GM19240 (cell line): ENCODE measurements at regions not wholly inside any gene's neighbourhood (a gene's known extent, or its start where the extent isn't known, plus 50 kb on each side); places are given as distances from the start of the nearest gene placed in this dataset.
"Not testable (repeated sequence)": the region's sequence is repeated elsewhere in the genome, so short reads cannot be mapped to it uniquely, and the experiment has no call there.

Experiments used
- DNase-seq: peaks from one replicate; pipeline ENCODE4 v3.0.0; 2011; ENCODE audit warnings: low spot score; ENCODE audit not compliant: insufficient read length

GRCh38 chr4:107468812-107469211 is 251.2 kb downstream of the PAPSS1 start:
- DNase-seq: no peak

- no peak for DNase-seq
Observed at GRCh38 chr4:107468156-107468555, 251.9 kb downstream of the PAPSS1 start.

- no peak for DNase-seq
Observed at GRCh38 chr4:107467461-107467860, 252.6 kb downstream of the PAPSS1 start.

- no peak for DNase-seq
Observed at GRCh38 chr4:107458194-107458593, 261.8 kb downstream of the PAPSS1 start.

- no peak for DNase-seq
Observed at GRCh38 chr4:107453987-107454386, 266.0 kb downstream of the PAPSS1 start.

- no peak for DNase-seq
Observed at GRCh38 chr4:107452717-107453630, 267.1 kb downstream of the PAPSS1 start.

- no peak for DNase-seq
Observed at GRCh38 chr4:107449611-107450369, 270.2 kb downstream of the PAPSS1 start.

- no peak for DNase-seq
Observed at GRCh38 chr4:107442538-107443111, 277.4 kb downstream of the PAPSS1 start.

GRCh38 chr4:107439401-107439800 is 280.6 kb downstream of the PAPSS1 start:
- no peak for DNase-seq

GRCh38 chr4:107436471-107436870 is 283.6 kb downstream of the PAPSS1 start:
- DNase-seq: not testable (repeated sequence)

- DNase-seq: no peak
Observed at GRCh38 chr4:107432451-107432850, 287.6 kb downstream of the PAPSS1 start.

- no peak for DNase-seq
Observed at GRCh38 chr4:107423677-107424405, 296.2 kb downstream of the PAPSS1 start.

GRCh38 chr4:107419536-107419935 is 300.5 kb downstream of the PAPSS1 start:
- DNase-seq: not testable (repeated sequence)

GRCh38 chr4:107419052-107419451 is 301.0 kb downstream of the PAPSS1 start:
- no peak for DNase-seq

GRCh38 chr4:107415490-107415889 is 304.5 kb downstream of the PAPSS1 start:
- DNase-seq: not testable (repeated sequence)

- not testable (repeated sequence) for DNase-seq
Observed at GRCh38 chr4:107409872-107410271, 310.2 kb downstream of the PAPSS1 start.

- DNase-seq: no peak
Observed at GRCh38 chr4:107408968-107409367, 311.1 kb downstream of the PAPSS1 start.

- no peak for DNase-seq
Observed at GRCh38 chr4:107404591-107405300, 315.3 kb downstream of the PAPSS1 start.

GRCh38 chr4:107402291-107402690 is 317.7 kb downstream of the PAPSS1 start:
- DNase-seq: no peak

GRCh38 chr4:107392951-107393350 is 327.1 kb downstream of the PAPSS1 start:
- no peak for DNase-seq

- no peak for DNase-seq
Observed at GRCh38 chr4:107392380-107392779, 327.7 kb downstream of the PAPSS1 start.
